RWPE1 (cell line): ENCODE measurements at regions not wholly inside any gene's neighbourhood (a gene's known extent, or its start where the extent isn't known, plus 50 kb on each side); places are given as distances from the start of the nearest gene placed in this dataset.
A peak's percentile ranks its signal among the peaks of the same experiment; 100 is the strongest.

Experiments
- CTCF ChIA-PET: fragments of 350-600 bp; sonication (Branson Sonifier 250); formaldehyde crosslinking; extraction: SDS; loops from one replicate; lab custom pipeline; 2021; lab: Yijun Ruan, JAX
- POLR2A ChIA-PET: fragments of 400-600 bp; formaldehyde crosslinking; extraction: SDS; loops from one replicate; lab custom pipeline; 2020; ENCODE audit warnings: antibody characterized with exemption; ENCODE audit not compliant: low non-redundant PET; lab: Yijun Ruan, JAX
- DNase-seq: peaks from one replicate; pipeline ENCODE4 v3.0.0; 2012; ENCODE audit warnings: low spot score
- H3K27ac ChIP-seq: fragments of 450-650 bp; 2 replicates; pipeline ENCODE4 v1.5.1; 2017
- CTCF ChIP-seq: fragments of 450-650 bp; conservative IDR thresholded peaks from 2 replicates; pipeline ENCODE4 v1.5.1; 2017; ENCODE audit warnings: low read depth, mild to moderate bottlenecking

GRCh38 chrX:122866532-122866931 is 317.5 kb upstream of the GRIA3 start:
- ChIA-PET CTCF (no interaction called here), POLR2A (no interaction called here)
- TF ChIP-seq CTCF: no peak
- H3K27ac ChIP-seq: no peak overlapping the region
- peak; percentile 30 for DNase-seq

GRCh38 chrX:122868631-122869030 is 315.4 kb upstream of the GRIA3 start:
- POLR2A ChIA-PET: no interaction called here
- no peak for DNase-seq
- CTCF ChIA-PET: no interaction called here
- TF ChIP-seq CTCF: no peak
- no peak overlapping the region for H3K27ac ChIP-seq

GRCh38 chrX:122869171-122869570 is 314.9 kb upstream of the GRIA3 start:
- ChIA-PET POLR2A (no interaction called here), CTCF (no interaction called here)
- DNase-seq: no peak
- TF ChIP-seq CTCF: no peak
- no peak overlapping the region for H3K27ac ChIP-seq

- no peak for TF ChIP-seq CTCF
- ChIA-PET CTCF (no interaction called here), POLR2A (no interaction called here)
- DNase-seq: no peak
- H3K27ac ChIP-seq: no peak overlapping the region
Measured at GRCh38 chrX:122878269-122878668, 305.8 kb upstream of the GRIA3 start.

GRCh38 chrX:122880952-122881351 is 303.1 kb upstream of the GRIA3 start:
- TF ChIP-seq CTCF: no peak
- ChIA-PET CTCF (no interaction called here), POLR2A (no interaction called here)
- H3K27ac ChIP-seq: no peak overlapping the region
- no peak for DNase-seq

- no peak overlapping the region for H3K27ac ChIP-seq
- no peak for DNase-seq
- TF ChIP-seq CTCF: no peak
- CTCF ChIA-PET: no interaction called here
- POLR2A ChIA-PET: no interaction called here
Measured at GRCh38 chrX:122890729-122891128, 293.3 kb upstream of the GRIA3 start.

GRCh38 chrX:122906726-122907125 is 277.4 kb upstream of the GRIA3 start:
- H3K27ac ChIP-seq: no peak overlapping the region
- ChIA-PET POLR2A (no interaction called here), CTCF (no interaction called here)
- DNase-seq: no peak
- TF ChIP-seq CTCF: no peak
